ENCODE measurements at regions not wholly inside any gene's neighbourhood (a gene's known extent, or its start where the extent isn't known, plus 50 kb on each side); places are given as distances from the start of the nearest gene placed in this dataset.

DNA sequence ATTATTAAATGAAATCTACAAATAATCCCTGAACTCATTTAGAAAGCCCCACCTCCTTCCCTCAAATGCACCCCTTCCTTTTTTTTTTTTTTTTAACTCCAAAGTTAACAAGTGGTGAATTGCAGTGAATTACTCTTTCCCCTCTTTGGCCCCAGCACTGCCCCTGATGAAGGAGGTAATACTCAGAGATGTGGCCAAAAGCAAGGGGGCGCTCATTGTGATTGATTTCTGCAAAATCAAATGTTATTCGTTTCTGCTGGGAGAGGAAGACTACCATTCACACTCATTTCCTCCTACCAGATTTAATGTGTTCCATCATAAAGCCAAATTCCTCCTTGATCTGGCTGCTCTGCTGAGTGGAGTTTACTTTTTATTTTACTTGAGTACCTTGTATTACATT lies 259.4 kb downstream of the GPD2 start:
- Histone ChIP-seq H3F3A (replicated peaks; ENCODE audit: low read depth) (no peaks in the 10 kb centered on the region), H3K9me2 (ENCODE audit: insufficient read depth) (no peaks in the 10 kb centered on the region), H3K4me3 (no peak overlapping the region), H3K36me3 (ENCODE audit: insufficient read depth) (no peaks in the 10 kb centered on the region), H3K27me3 (ENCODE audit: insufficient read depth) (no peaks in the 10 kb centered on the region), H3K27ac (ENCODE audit: low read depth) (no peak overlapping the region), H3K4me1 (ENCODE audit: insufficient read depth) (peaks cover 15% of the 10 kb centered on the region), H3K79me2 (replicated peaks; ENCODE audit: insufficient read depth) (no peaks in the 10 kb centered on the region), H3K4me2 (no peak overlapping the region), H4K20me1 (replicated peaks; ENCODE audit: insufficient read depth) (no peaks in the 10 kb centered on the region), H2AFZ (peak overlapping the region; percentile 2; the same call in 1 of the 2 replicates)
- ATAC-seq (peak; percentile 53; the same call in 2 of the 3 replicates), DNase-seq (ENCODE audit: low spot score) (peak; percentile 62)
- Mint-ChIP-seq H3K27me3 (ENCODE audit: insufficient read depth, low read depth, poor library complexity) (no peaks in the 10 kb centered on the region), H3K36me3 (ENCODE audit: low read depth) (no peaks in the 10 kb centered on the region), H3K27ac (no peak overlapping the region), H3K4me3 (no peak overlapping the region), H3K4me1 (peaks cover 37% of the 10 kb centered on the region), H3K9me3 (no peaks in the 10 kb centered on the region)
- peak; percentile 65 to 66 for TF ChIP-seq CTCF (conservative IDR thresholded peaks at IDR 0.05; ENCODE audit: low read depth in 2 of 2)
- no peak for TF ChIP-seq CREB1 (CRISPR knock-in tag; IDR thresholded peaks at IDR 0.05; ENCODE audit: low read depth)
- TF ChIP-seq EZH2phosphoT487 (IDR thresholded peaks at IDR 0.05; ENCODE audit: unreplicated experiment) = no peak
- TF ChIP-seq, protein P1, sequence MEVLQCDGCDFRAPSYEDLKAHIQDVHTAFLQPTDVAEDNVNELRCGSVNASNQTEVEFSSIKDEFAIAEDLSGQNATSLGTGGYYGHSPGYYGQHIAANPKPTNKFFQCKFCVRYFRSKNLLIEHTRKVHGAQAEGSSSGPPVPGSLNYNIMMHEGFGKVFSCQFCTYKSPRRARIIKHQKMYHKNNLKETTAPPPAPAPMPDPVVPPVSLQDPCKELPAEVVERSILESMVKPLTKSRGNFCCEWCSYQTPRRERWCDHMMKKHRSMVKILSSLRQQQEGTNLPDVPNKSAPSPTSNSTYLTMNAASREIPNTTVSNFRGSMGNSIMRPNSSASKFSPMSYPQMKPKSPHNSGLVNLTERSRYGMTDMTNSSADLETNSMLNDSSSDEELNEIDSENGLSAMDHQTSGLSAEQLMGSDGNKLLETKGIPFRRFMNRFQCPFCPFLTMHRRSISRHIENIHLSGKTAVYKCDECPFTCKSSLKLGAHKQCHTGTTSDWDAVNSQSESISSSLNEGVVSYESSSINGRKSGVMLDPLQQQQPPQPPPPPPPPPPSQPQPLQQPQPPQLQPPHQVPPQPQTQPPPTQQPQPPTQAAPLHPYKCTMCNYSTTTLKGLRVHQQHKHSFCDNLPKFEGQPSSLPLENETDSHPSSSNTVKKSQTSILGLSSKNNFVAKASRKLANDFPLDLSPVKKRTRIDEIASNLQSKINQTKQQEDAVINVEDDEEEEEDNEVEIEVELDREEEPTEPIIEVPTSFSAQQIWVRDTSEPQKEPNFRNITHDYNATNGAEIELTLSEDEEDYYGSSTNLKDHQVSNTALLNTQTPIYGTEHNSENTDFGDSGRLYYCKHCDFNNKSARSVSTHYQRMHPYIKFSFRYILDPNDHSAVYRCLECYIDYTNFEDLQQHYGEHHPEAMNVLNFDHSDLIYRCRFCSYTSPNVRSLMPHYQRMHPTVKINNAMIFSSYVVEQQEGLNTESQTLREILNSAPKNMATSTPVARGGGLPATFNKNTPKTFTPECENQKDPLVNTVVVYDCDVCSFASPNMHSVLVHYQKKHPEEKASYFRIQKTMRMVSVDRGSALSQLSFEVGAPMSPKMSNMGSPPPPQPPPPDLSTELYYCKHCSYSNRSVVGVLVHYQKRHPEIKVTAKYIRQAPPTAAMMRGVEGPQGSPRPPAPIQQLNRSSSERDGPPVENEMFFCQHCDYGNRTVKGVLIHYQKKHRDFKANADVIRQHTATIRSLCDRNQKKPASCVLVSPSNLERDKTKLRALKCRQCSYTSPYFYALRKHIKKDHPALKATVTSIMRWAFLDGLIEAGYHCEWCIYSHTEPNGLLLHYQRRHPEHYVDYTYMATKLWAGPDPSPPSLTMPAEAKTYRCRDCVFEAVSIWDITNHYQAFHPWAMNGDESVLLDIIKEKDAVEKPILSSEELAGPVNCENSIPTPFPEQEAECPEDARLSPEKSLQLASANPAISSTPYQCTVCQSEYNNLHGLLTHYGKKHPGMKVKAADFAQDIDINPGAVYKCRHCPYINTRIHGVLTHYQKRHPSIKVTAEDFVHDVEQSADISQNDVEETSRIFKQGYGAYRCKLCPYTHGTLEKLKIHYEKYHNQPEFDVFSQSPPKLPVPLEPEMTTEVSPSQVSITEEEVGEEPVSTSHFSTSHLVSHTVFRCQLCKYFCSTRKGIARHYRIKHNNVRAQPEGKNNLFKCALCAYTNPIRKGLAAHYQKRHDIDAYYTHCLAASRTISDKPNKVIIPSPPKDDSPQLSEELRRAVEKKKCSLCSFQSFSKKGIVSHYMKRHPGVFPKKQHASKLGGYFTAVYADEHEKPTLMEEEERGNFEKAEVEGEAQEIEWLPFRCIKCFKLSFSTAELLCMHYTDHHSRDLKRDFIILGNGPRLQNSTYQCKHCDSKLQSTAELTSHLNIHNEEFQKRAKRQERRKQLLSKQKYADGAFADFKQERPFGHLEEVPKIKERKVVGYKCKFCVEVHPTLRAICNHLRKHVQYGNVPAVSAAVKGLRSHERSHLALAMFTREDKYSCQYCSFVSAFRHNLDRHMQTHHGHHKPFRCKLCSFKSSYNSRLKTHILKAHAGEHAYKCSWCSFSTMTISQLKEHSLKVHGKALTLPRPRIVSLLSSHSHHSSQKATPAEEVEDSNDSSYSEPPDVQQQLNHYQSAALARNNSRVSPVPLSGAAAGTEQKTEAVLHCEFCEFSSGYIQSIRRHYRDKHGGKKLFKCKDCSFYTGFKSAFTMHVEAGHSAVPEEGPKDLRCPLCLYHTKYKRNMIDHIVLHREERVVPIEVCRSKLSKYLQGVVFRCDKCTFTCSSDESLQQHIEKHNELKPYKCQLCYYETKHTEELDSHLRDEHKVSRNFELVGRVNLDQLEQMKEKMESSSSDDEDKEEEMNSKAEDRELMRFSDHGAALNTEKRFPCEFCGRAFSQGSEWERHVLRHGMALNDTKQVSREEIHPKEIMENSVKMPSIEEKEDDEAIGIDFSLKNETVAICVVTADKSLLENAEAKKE (CRISPR knock-in tag; IDR thresholded peaks at IDR 0.05) = no peak

GRCh38 chr2:156697906-156698305 lies 261.7 kb downstream of the GPD2 start:
- DNase-seq (ENCODE audit: low spot score) (no peak), ATAC-seq (no peak)
- no peaks in the 10 kb centered on the region for H3K27me3 Mint-ChIP-seq (ENCODE audit: insufficient read depth, low read depth, poor library complexity)
- H3K4me3 Mint-ChIP-seq = no peak overlapping the region
- no peaks in the 10 kb centered on the region for H3K79me2 ChIP-seq (replicated peaks; ENCODE audit: insufficient read depth)
- no peak overlapping the region for H3K27ac ChIP-seq (ENCODE audit: low read depth)
- no peak overlapping the region for H3K27ac Mint-ChIP-seq
- H3F3A ChIP-seq (replicated peaks; ENCODE audit: low read depth) = no peaks in the 10 kb centered on the region
- H3K27me3 ChIP-seq (ENCODE audit: insufficient read depth) = no peaks in the 10 kb centered on the region
- no peaks in the 10 kb centered on the region for H3K9me2 ChIP-seq (ENCODE audit: insufficient read depth)
- H3K4me3 ChIP-seq = no peak overlapping the region
- no peaks in the 10 kb centered on the region for H3K36me3 Mint-ChIP-seq (ENCODE audit: low read depth)
- peaks cover 56% of the 10 kb centered on the region for H3K4me1 Mint-ChIP-seq
- no peaks in the 10 kb centered on the region for H4K20me1 ChIP-seq (replicated peaks; ENCODE audit: insufficient read depth)
- no peaks in the 10 kb centered on the region for H3K36me3 ChIP-seq (ENCODE audit: insufficient read depth)
- no peak overlapping the region for H2AFZ ChIP-seq
- H3K9me3 Mint-ChIP-seq = no peaks in the 10 kb centered on the region
- peaks cover 38% of the 10 kb centered on the region for H3K4me1 ChIP-seq (ENCODE audit: insufficient read depth)
- no peak overlapping the region for H3K4me2 ChIP-seq
- TF ChIP-seq EZH2phosphoT487 (IDR thresholded peaks at IDR 0.05; ENCODE audit: unreplicated experiment) (no peak), POLR2AphosphoS5 (IDR thresholded peaks at IDR 0.05; ENCODE audit: low read depth) (no peak), ZNF331 (CRISPR knock-in tag; IDR thresholded peaks at IDR 0.05; ENCODE audit: low read depth) (no peak), ZNF114 (CRISPR knock-in tag; IDR thresholded peaks at IDR 0.05) (no peak), STAT1 (IDR thresholded peaks at IDR 0.05; ENCODE audit: unreplicated experiment) (no peak), EZH2 (IDR thresholded peaks at IDR 0.05; ENCODE audit: low read depth, unreplicated experiment) (no peak), REST (IDR thresholded peaks at IDR 0.05; ENCODE audit: unreplicated experiment) (no peak)
